NCI-H1436 (cell line): ENCODE measurements at regions not wholly inside any gene's neighbourhood (a gene's known extent, or its start where the extent isn't known, plus 50 kb on each side); places are given as distances from the start of the nearest gene placed in this dataset.
"Not testable (repeated sequence)": the region's sequence is repeated elsewhere in the genome, so short reads cannot be mapped to it uniquely, and the experiment has no call there.

Experiments used
- DNase-seq: peaks from one replicate; lab custom pipeline; 2025; lab: John Stamatoyannopoulos, UW

DNA sequence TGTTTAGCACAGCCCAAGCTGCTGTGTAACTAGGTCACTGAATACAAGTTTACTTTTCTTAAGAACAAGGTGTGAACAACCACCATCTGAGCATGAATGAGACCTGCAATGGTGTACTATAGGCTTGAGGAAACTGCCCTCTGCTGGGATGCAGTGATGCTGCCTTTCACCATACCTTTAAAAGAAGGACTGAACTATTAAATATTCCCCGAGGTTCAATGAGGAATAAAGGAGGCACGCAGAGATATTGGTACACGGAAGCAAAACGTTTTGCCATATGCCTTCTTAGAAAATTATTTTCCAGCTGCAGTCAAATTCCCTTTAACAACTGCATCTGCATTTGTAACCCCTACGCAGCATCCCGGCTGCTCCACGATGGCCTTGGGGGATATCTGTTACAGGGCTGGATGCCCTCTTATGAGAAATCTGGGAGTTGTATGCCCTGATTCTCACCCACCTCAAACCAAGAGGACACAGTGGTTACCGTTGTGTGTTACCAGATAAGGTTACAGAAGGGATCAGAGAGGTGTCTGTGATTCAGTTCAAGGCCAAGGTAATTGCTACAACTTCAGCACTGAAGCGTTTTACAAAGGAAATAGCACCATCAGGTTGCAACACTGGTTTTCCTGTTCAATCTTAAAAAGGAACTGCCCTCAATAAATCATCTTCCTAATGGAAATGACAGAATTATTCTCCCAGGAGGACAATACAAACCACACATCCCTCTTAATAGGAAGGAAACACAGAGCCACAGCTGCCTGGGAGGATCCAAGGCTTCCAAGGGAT is 470.5 kb downstream of the LTN1 start:
- no peak for DNase-seq

DNA sequence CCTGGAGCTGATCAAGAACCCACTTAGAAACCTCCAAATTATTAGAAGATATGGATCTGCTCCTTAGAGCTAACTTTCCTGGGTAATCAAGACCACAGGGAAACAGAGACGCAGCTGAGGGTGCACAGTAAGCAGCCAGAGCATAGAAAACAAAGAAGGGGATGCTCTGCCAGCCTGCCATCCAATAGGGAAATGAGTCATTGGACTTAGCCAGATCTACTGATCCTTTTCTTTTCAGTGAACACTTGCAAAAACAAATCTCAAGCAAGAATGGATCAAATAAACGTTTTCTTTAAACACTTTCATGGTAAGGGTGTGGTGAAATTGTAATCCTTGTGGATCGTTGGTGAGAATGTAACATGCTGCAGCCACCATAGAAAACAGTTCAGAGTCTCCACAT is 474.0 kb downstream of the LTN1 start:
- DNase-seq = no peak

DNA sequence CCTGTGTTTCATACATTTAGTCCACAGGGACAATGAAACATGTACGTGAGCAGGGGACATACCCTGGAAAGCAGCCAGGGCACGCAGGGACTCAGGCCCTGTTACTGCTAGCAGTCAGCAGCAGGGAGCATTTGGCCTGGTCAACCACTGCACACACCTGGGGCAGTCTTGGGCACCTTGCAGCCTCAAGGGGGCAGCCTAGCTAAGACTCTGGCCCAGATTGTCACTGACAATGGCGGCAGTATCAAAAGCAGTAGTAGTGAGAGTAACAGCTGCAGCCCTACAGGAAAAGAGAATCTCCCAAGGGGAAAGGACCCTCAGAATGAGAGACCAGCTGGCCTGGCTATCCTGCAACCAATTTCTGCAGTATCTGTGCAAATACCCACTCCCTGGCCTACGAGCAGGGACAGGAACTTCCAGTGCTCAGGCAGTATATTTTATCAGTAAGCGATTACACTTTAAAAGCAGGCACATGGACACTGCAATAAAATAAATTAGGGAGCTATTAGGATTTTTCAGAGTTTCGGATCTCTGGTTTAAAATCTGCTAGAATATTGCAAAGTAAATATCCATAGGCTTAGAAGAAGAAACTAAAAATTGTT is 475.6 kb downstream of the LTN1 start:
- peak; percentile 23 for DNase-seq

DNA sequence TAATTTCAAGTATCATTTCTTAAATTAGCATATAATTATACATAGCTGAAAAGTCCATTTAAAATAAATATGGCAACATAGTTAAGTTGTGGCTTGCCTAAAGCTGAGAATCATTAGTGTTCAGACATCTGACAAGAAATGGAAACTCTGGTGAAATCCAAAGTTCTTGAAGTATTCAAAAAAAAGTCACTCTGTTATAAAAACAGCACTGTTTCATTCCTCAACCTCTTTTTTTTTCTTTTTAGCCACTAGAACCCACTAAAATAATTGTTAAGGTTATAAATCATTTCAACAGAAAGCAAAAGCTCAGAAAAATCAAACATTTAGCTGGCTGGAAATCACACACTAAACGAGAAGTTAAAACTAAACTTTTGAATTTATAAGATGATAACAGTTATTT is 476.7 kb downstream of the LTN1 start:
- no peak for DNase-seq

DNA sequence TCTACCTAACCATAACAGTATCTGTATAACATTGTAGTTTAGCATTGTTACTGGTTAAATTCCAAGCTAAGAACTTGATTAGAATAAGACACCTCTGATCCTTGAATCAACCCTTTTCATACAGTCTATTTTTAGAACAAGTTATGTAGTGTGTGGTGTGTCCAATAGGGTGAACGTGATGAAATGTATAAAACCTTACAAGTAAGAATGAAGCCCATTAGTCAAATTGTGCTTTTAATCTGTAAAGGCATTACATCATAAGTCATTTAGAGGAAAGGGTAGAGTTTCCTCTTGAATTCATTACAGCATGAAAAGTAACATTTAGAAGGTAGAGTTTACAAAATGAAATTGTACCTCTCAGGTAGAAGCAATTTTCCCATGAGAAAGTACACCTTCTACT is 479.2 kb downstream of the LTN1 start:
- no peak for DNase-seq

DNA sequence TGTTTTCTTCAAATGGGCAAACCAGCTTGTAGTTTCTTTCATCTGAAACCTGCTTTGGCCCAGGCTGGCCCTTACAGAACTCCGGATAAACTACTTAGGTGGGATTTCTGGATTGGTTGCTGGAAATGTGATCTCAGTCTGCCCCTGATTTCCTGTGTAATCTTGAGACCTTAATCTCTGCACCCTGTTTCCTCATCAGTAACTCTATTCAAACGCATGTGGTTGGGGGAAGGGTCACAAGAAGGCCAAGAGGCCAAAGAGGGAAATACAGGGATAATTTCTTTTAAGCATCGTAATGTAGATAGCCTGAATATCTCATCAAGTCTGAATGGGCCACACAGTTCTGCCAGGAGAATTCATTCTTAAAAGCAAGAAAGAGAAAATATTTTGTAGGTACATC is 483.6 kb downstream of the LTN1 start:
- DNase-seq = no peak

DNA sequence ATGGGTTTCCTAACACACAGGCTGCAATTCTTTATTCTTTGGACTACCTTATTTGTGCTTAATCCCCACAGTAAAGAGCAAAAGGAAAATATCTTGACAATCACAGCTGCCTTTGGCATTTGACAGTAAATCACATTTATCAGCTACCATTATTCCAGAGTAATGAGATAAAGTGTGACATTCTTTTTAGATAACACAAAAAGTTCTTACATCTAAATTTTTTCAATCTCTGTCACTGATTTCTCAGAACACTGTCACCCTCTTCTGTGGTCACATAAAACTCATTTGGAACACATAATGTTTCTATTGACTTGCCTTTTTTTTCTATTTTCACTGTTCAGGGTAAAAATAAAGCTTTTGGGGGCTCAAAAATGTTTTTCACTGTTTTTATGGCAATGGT is 484.6 kb downstream of the LTN1 start:
- DNase-seq = no peak

GRCh38 chr21:28496517-28496916 is 496.2 kb downstream of the LTN1 start:
- DNase-seq = no peak

GRCh38 chr21:28492127-28492526 is 500.6 kb downstream of the LTN1 start:
- no peak for DNase-seq

- no peak for DNase-seq
These were observed 502.8 kb downstream of the LTN1 start for GRCh38 chr21:28489821-28490350.

DNA sequence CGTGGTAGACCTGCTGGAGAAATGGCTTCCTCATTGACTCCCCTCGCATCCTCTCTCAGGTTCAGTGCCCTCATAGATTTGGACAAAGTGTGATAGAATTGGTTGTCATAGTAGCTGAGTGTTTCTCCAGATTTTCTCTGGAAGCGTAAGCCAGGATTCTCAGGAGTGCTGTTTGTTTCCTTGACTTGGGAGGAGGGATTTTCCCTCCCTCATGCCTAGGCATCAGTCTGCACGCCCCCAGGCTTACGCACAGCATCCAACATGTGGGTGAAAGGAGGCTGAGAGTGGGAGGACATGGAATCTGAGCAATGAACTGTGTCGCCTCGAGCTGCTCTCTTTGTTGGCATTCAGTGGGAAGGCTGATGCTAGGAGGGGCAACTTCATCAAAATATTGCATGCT is 503.5 kb downstream of the LTN1 start:
- no peak for DNase-seq

- no peak for DNase-seq
These were observed 505.1 kb downstream of the LTN1 start for GRCh38 chr21:28487455-28488070.

GRCh38 chr21:28485301-28486022 is 507.2 kb downstream of the LTN1 start:
- DNase-seq = no peak

DNA sequence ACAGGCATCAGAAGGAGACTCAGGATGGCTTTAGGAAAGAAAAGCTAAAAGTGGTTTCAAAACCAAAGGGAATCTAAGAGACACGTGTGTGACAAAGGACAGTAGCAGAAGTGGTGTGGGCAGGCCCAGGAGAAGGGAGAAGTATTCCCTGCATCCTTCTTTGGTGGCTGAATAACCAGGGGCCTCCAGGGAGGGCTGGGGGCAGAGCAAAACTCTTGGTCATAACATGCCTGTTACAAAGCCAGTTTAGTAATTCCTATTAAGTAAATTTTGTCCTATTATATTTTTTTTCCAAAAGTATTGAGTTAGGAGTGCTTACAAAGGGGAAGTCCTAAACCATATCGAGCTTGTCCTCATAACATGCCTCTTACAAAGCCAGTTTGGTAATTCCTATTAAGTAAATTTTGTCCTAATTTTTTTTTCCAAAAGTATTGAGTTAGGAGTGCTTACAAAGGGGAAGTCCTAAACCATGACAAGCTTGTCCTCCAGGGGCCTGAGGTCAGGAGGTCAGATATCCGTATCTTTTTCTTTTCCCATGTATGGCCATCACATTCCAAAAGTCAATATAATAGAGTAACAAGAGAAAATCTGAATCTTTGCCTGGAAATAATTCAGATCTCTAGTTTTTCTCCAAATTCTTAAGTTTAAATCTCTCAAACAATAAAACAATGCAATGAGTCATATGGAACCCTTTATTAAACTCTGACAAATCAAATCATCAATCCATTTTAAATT is 509.2 kb downstream of the LTN1 start:
- no peak for DNase-seq

DNA sequence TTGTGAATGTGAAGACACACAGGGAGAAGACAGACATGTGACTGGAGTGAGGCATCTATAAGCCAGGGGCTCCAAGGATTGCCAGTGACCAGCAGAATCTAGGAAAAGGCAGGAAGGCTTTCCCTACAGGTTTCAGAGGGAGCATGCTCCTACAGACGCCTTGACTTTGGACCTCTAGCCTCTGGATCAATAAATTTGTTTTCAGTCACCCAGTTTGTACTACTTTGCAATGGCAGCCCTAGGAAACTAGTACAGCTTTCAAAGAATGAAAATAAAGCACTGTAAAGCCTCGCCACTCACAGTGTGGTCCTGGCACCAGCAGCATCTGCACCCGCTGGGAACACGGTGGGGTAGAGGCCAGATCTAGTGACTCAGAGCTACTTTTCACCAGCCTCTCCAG is 510.0 kb downstream of the LTN1 start:
- DNase-seq = no peak

DNA sequence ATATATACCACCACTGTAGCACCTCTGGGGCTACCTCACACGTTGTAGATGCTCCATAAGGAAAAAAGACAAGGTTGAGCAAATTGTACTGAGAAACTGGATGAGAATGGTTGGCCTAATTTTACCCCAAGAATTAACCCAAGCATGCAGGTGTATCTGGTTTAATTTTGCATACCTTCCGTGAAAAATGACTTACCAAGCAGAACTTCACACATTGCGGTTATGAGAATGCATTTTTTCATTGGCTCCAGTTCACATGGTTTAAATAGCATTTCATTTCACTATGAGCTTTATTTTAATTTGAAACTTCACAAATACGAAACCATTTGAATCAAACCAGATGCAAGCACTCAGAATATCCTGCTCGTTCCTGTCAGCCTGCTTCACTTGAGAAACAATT is 512.2 kb downstream of the LTN1 start:
- DNase-seq = no peak

GRCh38 chr21:28473530-28474220 is 519.0 kb downstream of the LTN1 start:
- no peak for DNase-seq

DNA sequence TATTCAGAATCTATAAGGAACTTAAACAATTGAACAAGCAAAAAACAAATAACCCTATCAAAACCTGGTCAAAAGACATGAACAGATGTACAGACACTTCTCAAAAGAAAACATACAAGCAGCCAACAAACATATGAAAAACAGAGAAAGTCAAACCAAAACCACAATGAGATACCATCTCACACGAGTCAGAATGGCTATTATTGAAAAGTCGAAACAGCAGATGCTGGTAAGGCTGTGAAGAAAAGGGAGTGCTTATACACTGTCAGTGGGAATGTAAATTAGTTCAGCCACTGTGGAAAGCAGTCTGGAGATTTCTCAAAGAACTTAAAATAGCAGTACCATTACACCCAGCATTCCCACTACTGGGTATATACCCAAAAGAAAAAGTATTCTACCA is 520.1 kb downstream of the LTN1 start:
- DNase-seq = not testable (repeated sequence)

- DNase-seq = no peak
These were observed 527.7 kb downstream of the LTN1 start for GRCh38 chr21:28464988-28465387.

GRCh38 chr21:28464095-28464494 is 528.6 kb downstream of the LTN1 start:
- DNase-seq = no peak

DNA sequence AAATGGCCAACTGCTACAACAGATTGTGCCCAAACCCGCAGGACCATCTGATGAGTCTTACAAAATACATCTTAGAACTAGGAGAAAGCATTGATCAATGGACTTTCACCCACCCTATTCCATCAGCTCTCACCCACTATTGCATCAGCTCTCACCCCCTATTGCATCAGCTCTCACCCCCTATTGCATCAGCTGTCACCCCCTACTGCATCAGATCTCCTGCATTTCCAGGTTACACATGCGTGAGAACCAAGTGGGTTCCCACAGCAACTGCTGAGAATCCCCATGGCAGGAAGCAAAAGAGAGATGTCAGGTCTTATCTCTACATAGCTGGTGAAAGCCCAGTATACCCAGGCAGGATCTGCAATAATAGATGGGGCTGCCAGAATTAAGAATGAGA is 533.5 kb downstream of the LTN1 start:
- no peak for DNase-seq
